HPDE6-E6E7 (cell line): ENCODE measurements at regions not wholly inside any gene's neighbourhood (a gene's known extent, or its start where the extent isn't known, plus 50 kb on each side); places are given as distances from the start of the nearest gene placed in this dataset.

Experiments used
- DNase-seq: peaks from one replicate; pipeline ENCODE4 v3.0.0; 2011; ENCODE audit warnings: missing footprints; ENCODE audit errors: extremely low spot score

DNA sequence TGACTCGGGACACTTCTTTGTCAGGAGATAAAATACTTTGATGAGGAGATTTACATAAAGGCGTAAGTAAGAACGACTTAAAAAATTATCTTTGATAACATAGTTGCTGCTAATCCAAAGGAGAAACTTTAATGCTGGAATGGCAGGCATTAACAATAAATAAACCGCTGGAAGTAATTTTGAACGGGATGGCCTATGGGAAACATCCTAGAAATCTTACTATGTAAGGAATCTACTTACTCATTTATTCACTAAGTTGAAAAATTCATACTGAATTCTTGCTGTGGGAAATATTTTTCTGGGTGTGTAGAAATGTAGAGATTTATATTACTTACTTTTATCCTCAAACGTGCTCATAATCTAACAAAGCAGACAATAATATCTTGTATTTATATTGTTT, 425.7 kb upstream of the ZFP42 start:
- no peak for DNase-seq

DNA sequence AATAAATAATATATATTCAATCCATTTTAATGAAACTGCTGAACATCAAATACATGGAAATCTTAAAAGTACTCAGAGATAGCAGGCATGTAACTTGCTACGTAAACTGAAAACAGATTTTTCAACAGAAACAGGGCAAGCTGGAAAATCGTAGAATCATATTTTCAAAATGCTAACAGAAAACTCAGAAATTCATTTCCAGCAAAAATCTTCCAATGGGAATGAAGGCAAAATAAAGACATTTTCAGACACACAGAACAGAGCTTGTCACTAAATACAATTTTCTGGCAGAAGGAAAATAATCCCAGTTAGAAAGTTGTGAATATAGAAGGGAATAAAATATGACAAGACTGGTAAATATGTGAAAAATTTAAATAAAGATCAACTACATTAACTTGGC, 419.9 kb upstream of the ZFP42 start:
- DNase-seq: no peak

GRCh38 chr4:187576751-187577150, 418.8 kb upstream of the ZFP42 start:
- no peak for DNase-seq

DNA sequence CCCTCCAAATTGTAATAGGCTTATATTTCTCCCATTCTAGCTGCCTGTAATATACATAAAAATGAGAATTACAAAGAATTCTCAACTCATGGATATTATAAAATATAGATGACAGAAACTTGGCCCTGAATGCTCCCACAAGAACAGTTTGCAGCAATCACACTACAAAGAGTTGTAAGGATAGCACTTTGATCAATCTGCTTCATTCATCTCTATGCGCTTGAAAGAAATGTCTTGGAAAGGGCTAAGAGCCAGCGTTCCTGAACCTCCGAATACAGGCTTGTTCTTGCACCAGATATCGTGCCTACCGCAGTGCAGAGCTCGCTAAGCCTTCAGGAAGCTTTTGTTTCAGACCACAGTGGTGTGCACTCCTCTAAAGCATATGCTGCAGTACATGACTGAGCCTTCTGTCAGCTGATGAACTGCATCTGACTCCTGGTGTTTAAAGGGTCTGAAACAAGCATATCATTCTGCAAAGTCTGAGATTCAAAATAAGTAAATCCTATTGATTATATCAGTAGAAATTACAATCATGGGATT, 417.6 kb upstream of the ZFP42 start:
- no peak for DNase-seq

GRCh38 chr4:187586892-187587291, 408.7 kb upstream of the ZFP42 start:
- no peak for DNase-seq

DNA sequence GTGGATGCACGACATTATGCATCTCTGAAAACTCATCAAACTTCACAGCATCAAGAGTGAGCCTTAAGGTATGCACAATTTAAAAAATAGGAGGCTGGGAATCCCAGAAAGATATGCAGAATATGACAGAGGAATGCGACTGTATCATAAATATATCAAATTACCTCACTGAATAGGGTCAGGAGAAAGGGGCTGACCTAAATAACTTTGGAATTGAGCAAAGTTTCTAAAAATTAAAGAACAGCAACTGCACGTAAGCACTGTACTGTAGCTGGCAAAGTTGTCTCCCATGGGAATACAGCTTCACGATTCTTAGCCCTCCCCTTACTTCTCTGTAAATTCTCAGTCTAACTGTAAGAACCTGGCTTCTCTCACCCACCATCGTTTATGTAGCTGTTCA, 397.4 kb upstream of the ZFP42 start:
- no peak for DNase-seq

- no peak for DNase-seq
These were observed 393.1 kb upstream of the ZFP42 start for GRCh38 chr4:187602339-187603092.

GRCh38 chr4:187603093-187604025, 392.2 kb upstream of the ZFP42 start:
- no peak for DNase-seq

- no peak for DNase-seq
These were observed 390.6 kb upstream of the ZFP42 start for GRCh38 chr4:187604984-187605383.

DNA sequence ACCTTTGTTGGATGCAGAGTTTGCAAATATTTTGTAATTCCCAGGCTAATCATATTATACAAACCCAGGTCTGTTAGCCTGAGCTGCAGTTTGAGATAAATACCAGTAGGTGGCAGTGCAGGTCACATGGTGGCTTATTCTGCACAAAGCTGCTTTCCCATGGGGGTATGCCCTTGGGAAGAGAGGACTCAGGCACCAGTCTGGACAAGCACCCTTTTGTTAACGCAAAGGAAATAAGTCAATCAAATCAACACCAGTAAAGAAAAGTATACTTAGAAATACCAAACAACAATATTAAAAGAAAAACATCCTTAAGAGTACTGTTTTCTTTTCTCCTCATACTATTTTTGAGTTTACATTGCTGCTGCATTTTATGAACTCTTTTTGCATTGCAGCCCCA, 389.0 kb upstream of the ZFP42 start:
- DNase-seq: peak; percentile 56

GRCh38 chr4:187608001-187608421, 387.6 kb upstream of the ZFP42 start:
- peak; percentile 36 for DNase-seq

GRCh38 chr4:187612301-187612700, 383.3 kb upstream of the ZFP42 start:
- DNase-seq: no peak

DNA sequence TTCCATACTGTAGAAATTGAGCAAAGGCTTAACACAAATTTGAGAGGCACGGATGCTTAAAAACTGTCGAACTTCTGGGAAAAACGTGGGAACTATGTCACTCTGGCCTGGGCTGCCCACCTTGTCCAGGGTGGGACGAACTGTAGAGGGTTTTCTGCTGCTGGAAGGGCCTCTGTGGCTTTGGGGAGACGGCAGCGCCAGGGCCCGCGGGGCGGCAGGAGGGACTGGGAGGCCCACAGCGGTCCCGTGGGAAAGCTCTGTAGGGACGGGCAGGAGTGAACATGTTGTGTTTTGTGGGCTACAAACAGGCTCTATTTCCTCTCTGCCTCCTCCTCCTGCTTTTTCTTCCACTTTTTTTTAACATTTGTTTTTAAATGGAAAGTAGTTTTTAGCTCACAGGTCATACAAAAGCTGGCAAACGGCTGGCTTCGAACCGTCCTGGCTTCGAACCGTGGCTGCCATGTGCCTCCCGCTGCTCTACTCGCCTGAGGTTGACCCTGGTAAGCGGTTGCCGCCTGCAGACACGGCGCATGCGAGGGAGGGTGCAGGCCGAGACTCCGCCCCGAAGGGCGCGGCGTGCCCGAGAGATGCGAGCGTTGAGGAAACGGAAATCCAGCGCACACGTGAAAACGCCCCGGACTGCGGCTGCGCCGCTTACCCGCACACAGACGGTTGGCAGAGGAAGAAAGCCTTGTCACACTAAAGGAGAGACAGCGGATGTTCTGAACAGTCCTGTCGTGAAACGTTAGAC, 382.3 kb upstream of the ZFP42 start:
- no peak for DNase-seq

- no peak for DNase-seq
These were observed 379.6 kb upstream of the ZFP42 start for GRCh38 chr4:187615972-187616371.

DNA sequence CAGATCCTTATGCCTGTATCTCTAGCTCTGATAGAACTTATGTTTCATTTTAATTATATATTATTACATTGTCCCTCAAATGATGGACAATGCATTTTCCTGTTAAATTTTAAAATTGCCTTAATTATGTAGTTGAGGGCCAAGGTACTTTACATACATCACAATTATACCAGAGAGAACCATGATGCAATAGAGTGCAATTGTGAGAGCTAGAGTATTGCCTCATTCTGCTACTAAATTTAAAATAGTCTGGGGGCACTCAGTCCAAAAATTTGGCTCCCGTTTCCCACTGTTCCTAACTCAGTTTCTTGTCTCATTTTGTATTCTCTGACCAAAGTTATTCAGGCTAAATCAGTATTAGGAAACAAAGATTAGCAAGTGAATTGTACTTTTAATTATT, 378.5 kb upstream of the ZFP42 start:
- no peak for DNase-seq

DNA sequence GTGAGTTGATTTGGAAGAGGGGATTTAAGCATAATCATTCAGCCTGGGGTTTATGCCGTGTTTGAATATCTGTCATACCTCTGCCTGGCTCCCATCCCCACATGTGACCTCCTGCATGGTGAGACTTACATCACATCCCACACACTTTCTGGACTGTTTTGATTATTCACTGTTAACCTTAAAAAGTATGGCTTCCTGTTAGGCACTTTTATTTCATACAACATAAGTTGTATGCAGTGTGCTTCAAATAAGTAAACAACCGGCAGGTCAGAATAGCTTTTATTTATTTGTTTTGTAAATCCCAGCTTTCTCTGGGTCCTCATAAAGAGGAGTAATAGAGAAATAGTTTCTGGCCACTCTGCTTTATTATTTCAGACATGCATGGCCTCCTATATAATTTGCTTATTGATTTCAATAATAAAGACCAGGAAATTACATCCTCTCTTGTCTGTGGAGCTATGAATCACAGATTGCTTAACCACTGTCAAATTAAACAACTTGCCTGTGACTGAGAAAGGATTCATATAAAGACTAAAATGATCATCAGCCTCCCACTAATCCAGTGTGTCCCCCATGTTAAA, 376.8 kb upstream of the ZFP42 start:
- peak; percentile 27 for DNase-seq

GRCh38 chr4:187619319-187619718, 376.3 kb upstream of the ZFP42 start:
- no peak for DNase-seq

DNA sequence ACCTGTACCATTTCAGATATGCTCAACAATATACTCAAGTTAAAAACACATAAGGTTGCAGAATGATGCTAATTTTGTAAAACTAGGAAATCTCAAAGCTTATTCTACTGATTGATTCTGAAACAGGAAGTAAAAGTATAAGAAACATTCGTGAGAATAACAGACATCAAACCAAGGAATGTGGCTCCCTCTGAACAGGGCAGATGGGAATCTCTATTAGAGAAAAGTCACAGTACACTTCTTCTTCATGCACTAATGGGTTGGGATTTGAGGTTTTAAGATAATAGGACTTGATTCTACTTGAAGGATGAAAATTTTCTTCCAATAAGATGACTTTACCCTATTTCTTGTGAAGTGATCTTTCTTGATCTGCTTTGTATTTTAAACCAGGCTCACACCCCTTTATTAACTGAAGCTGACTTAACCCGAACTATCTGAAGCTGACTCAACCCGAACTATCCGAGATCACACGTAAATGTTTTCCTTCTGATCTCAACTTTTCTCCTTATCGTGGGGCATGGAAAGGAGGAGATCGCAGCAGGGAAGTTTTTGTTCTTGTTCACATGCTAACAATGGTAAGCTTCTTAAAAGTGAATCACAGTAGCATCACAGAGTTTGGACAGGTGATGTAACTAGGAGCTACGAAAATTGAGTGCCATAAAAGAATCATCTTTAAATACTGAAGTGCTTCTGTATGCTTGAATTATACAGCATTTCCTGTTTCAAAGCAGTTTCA, 363.1 kb upstream of the ZFP42 start:
- no peak for DNase-seq

- DNase-seq: no peak
These were observed 362.3 kb upstream of the ZFP42 start for GRCh38 chr4:187633245-187633644.

- DNase-seq: no peak
These were observed 338.6 kb upstream of the ZFP42 start for GRCh38 chr4:187656959-187657358.

- no peak for DNase-seq
These were observed 332.5 kb upstream of the ZFP42 start for GRCh38 chr4:187663076-187663475.
